ENCODE measurements at regions not wholly inside any gene's neighbourhood (a gene's known extent, or its start where the extent isn't known, plus 50 kb on each side); places are given as distances from the start of the nearest gene placed in this dataset.

DNA sequence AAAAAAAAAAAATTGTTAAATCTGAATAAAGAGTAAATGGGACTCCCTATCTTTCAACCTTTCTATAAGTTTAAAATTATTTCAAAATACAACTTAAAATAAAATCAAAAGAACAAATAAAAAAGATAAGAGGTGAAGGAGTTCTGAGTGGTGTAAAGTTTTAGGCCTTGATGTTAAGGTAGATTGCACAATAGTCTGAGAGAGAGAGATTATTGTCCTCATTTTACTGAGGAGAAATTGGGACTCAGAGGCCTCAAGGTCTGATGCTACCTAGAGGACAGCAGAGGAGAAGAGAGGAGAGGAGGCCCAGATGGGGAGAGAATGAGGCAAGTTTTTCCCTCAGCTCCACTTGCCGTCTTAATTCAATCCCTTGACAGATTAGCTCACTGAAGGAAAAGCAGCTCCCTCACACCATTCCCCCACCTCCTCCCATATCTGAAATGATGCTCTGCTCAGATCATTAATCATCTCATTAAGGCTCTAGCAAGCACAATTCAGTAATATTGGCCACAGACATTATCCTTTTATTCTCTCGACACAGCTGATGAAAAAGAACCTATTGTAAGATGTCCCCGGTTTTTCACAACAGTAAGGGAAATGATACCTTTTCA is 106.3 kb upstream of the PTPN13 start:
- WGBS, 2 donors (ENCODE audit: low coverage in 1 of 2), result 38 to 97% methylated on average over 1 to 3 of the region's 3 CpGs
- no peaks in the 10 kb centered on the region for H3K9me3 ChIP-seq
- no peaks in the 10 kb centered on the region for H3K27me3 ChIP-seq
- peaks cover 0 to 11% (median under 1%) of the 10 kb centered on the region in 3 donors for H3K4me1 ChIP-seq
- H3K36me3 ChIP-seq, result no peaks in the 10 kb centered on the region
- ATAC-seq, result no peak
- no peak overlapping the region for H3K4me3 ChIP-seq
- no peak overlapping the region for H3K27ac ChIP-seq
- TF ChIP-seq POLR2A (IDR thresholded peaks at IDR 0.05), result no peak
- TF ChIP-seq, protein P1, sequence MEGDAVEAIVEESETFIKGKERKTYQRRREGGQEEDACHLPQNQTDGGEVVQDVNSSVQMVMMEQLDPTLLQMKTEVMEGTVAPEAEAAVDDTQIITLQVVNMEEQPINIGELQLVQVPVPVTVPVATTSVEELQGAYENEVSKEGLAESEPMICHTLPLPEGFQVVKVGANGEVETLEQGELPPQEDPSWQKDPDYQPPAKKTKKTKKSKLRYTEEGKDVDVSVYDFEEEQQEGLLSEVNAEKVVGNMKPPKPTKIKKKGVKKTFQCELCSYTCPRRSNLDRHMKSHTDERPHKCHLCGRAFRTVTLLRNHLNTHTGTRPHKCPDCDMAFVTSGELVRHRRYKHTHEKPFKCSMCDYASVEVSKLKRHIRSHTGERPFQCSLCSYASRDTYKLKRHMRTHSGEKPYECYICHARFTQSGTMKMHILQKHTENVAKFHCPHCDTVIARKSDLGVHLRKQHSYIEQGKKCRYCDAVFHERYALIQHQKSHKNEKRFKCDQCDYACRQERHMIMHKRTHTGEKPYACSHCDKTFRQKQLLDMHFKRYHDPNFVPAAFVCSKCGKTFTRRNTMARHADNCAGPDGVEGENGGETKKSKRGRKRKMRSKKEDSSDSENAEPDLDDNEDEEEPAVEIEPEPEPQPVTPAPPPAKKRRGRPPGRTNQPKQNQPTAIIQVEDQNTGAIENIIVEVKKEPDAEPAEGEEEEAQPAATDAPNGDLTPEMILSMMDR (IDR thresholded peaks at IDR 0.05), result no peak
- no peak for TF ChIP-seq POLR2AphosphoS5 (IDR thresholded peaks at IDR 0.05)
- TF ChIP-seq EP300 (IDR thresholded peaks at IDR 0.05), result no peak

DNA sequence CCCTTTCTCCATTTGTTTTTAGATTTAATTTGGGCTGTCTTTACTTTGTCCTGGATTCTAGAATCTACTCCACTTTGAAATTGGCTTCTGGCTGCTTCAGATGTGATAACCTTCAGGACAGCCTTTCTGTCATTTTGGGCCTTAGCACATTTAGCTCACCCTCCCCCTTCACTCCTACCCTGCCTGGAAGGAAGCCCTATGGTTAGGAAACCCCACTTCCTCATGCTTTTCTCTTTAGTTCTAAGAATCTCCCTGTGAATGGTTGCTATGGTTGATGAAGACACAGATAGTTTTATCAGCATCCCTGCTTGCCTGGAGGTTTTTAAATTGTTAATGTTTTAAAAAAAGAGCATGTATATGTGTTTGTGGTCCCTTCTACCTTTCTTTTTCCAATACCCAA is 100.7 kb upstream of the PTPN13 start:
- TF ChIP-seq, protein P1 (IDR thresholded peaks at IDR 0.05), result no peak
- no peak for TF ChIP-seq POLR2A (IDR thresholded peaks at IDR 0.05)
- no peak for TF ChIP-seq POLR2AphosphoS5 (IDR thresholded peaks at IDR 0.05)
- TF ChIP-seq EP300 (IDR thresholded peaks at IDR 0.05), result no peak
- Histone ChIP-seq H3K27ac (no peak overlapping the region), H3K4me1 (peaks cover 0 to 5% (median 0%) of the 10 kb centered on the region in 3 donors), H3K27me3 (no peaks in the 10 kb centered on the region), H3K4me3 (no peak overlapping the region), H3K36me3 (no peaks in the 10 kb centered on the region), H3K9me3 (no peaks in the 10 kb centered on the region)
- no peak for ATAC-seq

DNA sequence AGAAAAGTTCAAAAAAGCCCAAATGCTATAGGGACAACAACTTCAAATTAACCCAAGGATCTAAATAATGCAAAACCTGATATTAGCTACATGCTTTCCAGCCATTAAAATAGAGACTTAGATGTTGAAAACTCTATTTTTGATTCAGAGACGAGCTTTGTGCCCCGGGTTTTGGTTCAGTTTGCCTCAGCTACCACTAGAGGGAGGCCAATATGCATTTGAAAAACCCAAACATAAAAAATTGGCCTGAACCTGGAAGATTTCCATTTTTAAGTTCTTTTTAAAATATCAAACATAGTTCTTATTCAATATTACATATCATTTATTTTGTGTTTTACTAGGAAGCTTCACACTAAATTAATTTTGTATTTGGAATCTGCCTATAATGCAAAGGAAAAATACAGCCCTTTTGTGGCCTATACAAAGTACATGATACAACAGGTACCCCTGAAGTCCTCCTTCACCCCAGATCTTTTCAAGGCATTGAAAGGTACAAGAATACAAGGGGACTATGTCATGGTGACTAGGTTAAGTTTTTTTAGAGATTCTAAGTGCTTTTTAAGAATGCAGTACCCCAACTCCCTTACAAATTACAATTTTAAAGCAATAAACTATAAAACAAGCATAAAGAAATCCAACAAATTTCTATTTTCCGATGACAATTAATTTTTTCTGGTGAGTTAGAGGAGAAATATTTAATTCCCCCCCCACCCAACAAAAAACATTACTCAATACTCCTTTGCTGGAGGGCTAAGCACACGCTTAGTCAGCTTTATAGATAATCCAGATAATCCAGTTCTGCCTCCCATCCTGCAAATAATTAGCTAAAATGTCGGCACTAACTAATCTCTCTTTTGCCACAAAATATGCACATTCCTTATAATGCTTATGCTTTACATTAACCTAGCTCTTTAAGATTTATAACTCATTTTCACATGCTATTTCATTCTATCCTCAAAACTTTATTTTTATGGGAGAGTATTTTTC is 97.7 kb upstream of the PTPN13 start:
- Histone ChIP-seq H3K27ac (no peak overlapping the region), H3K27me3 (no peaks in the 10 kb centered on the region), H3K4me1 (peaks cover 0 to 5% (median 0%) of the 10 kb centered on the region in 3 donors), H3K4me3 (no peak overlapping the region), H3K9me3 (no peaks in the 10 kb centered on the region), H3K36me3 (no peaks in the 10 kb centered on the region)
- 39 to 49% methylated on average over 5 of the region's 5 CpGs for WGBS, 2 donors (ENCODE audit: low coverage in 1 of 2)
- TF ChIP-seq, protein P1 (IDR thresholded peaks at IDR 0.05), result peak; percentile 77 to 86 (median 80)
- TF ChIP-seq EP300 (IDR thresholded peaks at IDR 0.05), result no peak
- ATAC-seq, result no peak

DNA sequence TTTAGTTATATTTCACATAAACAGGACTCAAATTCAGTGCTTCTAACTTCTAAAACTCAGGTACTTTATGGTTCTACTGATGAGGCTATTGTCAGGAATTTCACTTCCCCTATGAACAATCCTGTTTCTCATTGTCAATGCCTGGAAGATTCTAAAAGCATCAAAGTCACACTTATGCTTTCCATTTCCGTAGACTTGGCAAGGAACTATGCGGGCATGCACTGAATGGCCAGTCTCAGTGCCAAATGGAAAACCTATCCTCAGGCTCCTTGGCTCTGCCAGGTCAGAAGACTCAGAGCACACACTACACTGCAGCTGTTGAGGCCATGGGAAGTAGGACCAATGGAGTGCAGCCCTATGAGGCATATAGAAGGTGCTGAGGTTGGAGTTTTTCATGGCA is 97.0 kb upstream of the PTPN13 start:
- Histone ChIP-seq H3K27me3 (no peaks in the 10 kb centered on the region), H3K4me1 (peaks cover 0 to 5% (median 0%) of the 10 kb centered on the region in 3 donors), H3K9me3 (no peaks in the 10 kb centered on the region), H3K27ac (no peak overlapping the region), H3K4me3 (no peak overlapping the region), H3K36me3 (no peaks in the 10 kb centered on the region)
- WGBS, 2 donors (ENCODE audit: low coverage in 1 of 2), result 72% methylated on average over 2 of the region's 2 CpGs; no CpG with 5 or more reads in 1 of the 2 donors
- TF ChIP-seq EP300 (IDR thresholded peaks at IDR 0.05) (no peak), POLR2AphosphoS5 (IDR thresholded peaks at IDR 0.05) (no peak)
- TF ChIP-seq, protein P1 (IDR thresholded peaks at IDR 0.05), result no peak
- no peak for ATAC-seq

All from gastroesophageal sphincter (tissue), 4 donors.